ENCODE measurements at regions not wholly inside any gene's neighbourhood (a gene's known extent, or its start where the extent isn't known, plus 50 kb on each side); places are given as distances from the start of the nearest gene placed in this dataset.

DNA sequence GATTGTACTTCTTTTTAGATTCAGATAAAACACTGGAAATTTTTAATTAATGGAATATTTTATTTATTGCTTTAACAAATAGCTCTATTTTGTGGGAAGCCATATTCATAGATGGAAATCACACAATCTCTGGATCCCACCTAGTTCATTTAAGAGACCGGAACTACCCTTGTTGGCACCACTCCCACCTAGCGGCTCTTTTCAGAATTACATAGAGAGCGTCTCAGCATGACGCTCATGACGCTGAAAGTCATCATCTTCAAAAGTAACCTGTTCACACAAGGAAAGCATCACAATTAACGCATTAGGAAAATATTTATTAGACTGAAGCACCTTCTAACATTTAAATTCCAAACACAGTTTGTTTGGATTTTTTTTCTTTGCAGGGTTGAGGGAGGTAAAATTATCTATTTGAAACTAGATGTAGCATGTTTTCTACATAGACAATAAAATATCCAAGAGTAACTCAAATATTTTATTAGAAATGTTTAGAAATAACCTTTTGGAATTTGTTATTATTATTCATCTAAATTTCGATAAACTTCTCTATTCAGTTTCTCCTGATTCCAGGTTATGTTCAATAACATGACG lies 214.9 kb upstream of the ARRDC4 start:
- peaks cover 18% of the 10 kb centered on the region for H3K9me3 ChIP-seq (ENCODE audit: control insufficient read depth, insufficient read depth, low read length)
- no peak overlapping the region for H2BK20ac ChIP-seq (ENCODE audit: low read depth, low read length)
- no peaks in the 10 kb centered on the region for H3K27me3 ChIP-seq (ENCODE audit: control insufficient read depth, insufficient read depth, low read length)
- H3K4me1 ChIP-seq (ENCODE audit: control insufficient read depth, insufficient read depth, low read length): no peaks in the 10 kb centered on the region
- dilution Hi-C loops (cut with HindIII; ENCODE audit: low sequenced_read_pairs, unreplicated experiment) (no loop called here), intact Hi-C loops (cut with micrococcal nuclease) (no loop called here), in situ Hi-C loops (cut with MboI; ENCODE audit: low sequenced_read_pairs) (no loop called here)
- H4K8ac ChIP-seq (ENCODE audit: low read depth in 2 of 2, low read length in 2 of 2): no peak overlapping the region
- no peak overlapping the region for H3K27ac ChIP-seq (ENCODE audit: insufficient read depth, low read length)
- no peak overlapping the region for H4K5ac ChIP-seq (ENCODE audit: low read depth, low read length)
- no peaks in the 10 kb centered on the region for H3K36me3 ChIP-seq (ENCODE audit: control insufficient read depth, insufficient read depth, low read length)
- H2BK120ac ChIP-seq (ENCODE audit: low read depth, low read length): no peak overlapping the region
- no peaks in the 10 kb centered on the region for H3K9me1 ChIP-seq (ENCODE audit: insufficient read depth, low read length)
- H2BK15ac ChIP-seq (ENCODE audit: low read depth, low read length): no peak overlapping the region
- WGBS, 2 experiments (ENCODE audit: extremely low coverage in 2 of 2, insufficient read length in 1 of 2): no CpG with 5 or more reads among the region's 8 CpGs
- H3K79me1 ChIP-seq (ENCODE audit: low read depth in 1 of 2, low read length in 2 of 2): no peaks in the 10 kb centered on the region
- no peak for TF ChIP-seq BHLHE40 (IDR thresholded peaks at IDR 0.05; ENCODE audit: low read depth, low read length)
- TF ChIP-seq, protein P1, sequence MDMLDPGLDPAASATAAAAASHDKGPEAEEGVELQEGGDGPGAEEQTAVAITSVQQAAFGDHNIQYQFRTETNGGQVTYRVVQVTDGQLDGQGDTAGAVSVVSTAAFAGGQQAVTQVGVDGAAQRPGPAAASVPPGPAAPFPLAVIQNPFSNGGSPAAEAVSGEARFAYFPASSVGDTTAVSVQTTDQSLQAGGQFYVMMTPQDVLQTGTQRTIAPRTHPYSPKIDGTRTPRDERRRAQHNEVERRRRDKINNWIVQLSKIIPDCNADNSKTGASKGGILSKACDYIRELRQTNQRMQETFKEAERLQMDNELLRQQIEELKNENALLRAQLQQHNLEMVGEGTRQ (IDR thresholded peaks at IDR 0.05; ENCODE audit: low read depth, low read length): no peak
- TF ChIP-seq RFX5 (IDR thresholded peaks at IDR 0.05; ENCODE audit: low read depth, low read length): no peak
- no peak for TF ChIP-seq MXI1 (IDR thresholded peaks at IDR 0.05; ENCODE audit: borderline replicate concordance, low read depth, low read length)
- no peak for TF ChIP-seq CEBPB (IDR thresholded peaks at IDR 0.05; ENCODE audit: low read depth, low read length)
- no peak for TF ChIP-seq SMC3 (IDR thresholded peaks at IDR 0.05; ENCODE audit: low read depth, low read length)
- no peak for TF ChIP-seq MAFK (IDR thresholded peaks at IDR 0.05; ENCODE audit: low read depth, low read length)
- TF ChIP-seq POLR2A (IDR thresholded peaks at IDR 0.05; ENCODE audit: low read depth, low read length): no peak
- TF ChIP-seq CHD1 (IDR thresholded peaks at IDR 0.05; ENCODE audit: low read depth, low read length): no peak
- TF ChIP-seq MAZ (IDR thresholded peaks at IDR 0.05; ENCODE audit: borderline replicate concordance, low read depth, low read length): no peak
- H3K4me3 ChIP-seq (ENCODE audit: insufficient read depth, low read depth, low read length): no peak overlapping the region
- ChIA-PET CTCF (no interaction called here), POLR2A (ENCODE audit: unreplicated experiment) (no interaction called here)
- no peaks in the 10 kb centered on the region for H4K20me1 ChIP-seq (ENCODE audit: insufficient read depth, low read length)
- DNase-seq (no peak), ATAC-seq (ENCODE audit: low read depth) (no peak)
- H3K4me2 ChIP-seq (ENCODE audit: low read depth, low read length): no peak overlapping the region
- H3K4ac ChIP-seq (ENCODE audit: low read depth, low read length): no peak overlapping the region
- no peak overlapping the region for H2BK5ac ChIP-seq (ENCODE audit: low read depth, low read length, poor library complexity, severe bottlenecking)
- no peak overlapping the region for H2AK9ac ChIP-seq (replicated peaks; ENCODE audit: low read depth, low read length, poor library complexity)
- BruUV-seq (replicated peaks): no TSS peak
- H4K91ac ChIP-seq (ENCODE audit: insufficient read depth, low read depth, low read length): no peak overlapping the region
- H3K56ac ChIP-seq (ENCODE audit: extremely low read depth, insufficient read depth, low read length): no peak overlapping the region
- no peak overlapping the region for H3K9ac ChIP-seq (ENCODE audit: low read depth, low read length)
- H2AK5ac ChIP-seq (ENCODE audit: low read depth, low read length): no peak overlapping the region
- H2AFZ ChIP-seq (replicated peaks; ENCODE audit: low read length, poor library complexity): no peak overlapping the region
- no peak overlapping the region for H3K23ac ChIP-seq (ENCODE audit: low read depth, low read length)
- H3K14ac ChIP-seq (replicated peaks; ENCODE audit: low read depth, low read length): no peak overlapping the region
- H3K18ac ChIP-seq (ENCODE audit: low read depth, low read length): no peak overlapping the region

Data from IMR-90 (cell line).